HEK293 (cell line): ENCODE measurements at regions not wholly inside any gene's neighbourhood (a gene's known extent, or its start where the extent isn't known, plus 50 kb on each side); places are given as distances from the start of the nearest gene placed in this dataset.

Experiments used
- CTCF ChIA-PET: fragments of 350-600 bp; formaldehyde crosslinking; extraction: SDS; loops from one replicate; lab custom pipeline; 2021; ENCODE audit warnings: antibody characterized with exemption; lab: Yijun Ruan, JAX
- POLR2A ChIA-PET: fragments of 300-600 bp; formaldehyde crosslinking; extraction: SDS; loops from one replicate; lab custom pipeline; 2020; ENCODE audit warnings: antibody characterized with exemption, inconsistent platforms; lab: Yijun Ruan, JAX
- H3K27ac ChIP-seq: fragments of 200-500 bp; sonication (Bioruptor generic); 2 replicates; pipeline ENCODE4 v1.5.1; 2014; ENCODE audit warnings: low read depth, low read length, control low read depth, inconsistent platforms; ENCODE audit errors: extremely low read depth
- H3K36me3 ChIP-seq, 2 experiments: fragments of 200-500 bp in 1 of 2; sonication (Bioruptor generic) in 1 of 2; 1 replicate in 1 of 2; 2 replicates in 1 of 2; pipeline ENCODE4 v1.5.1; 2014 to 2017; ENCODE audit warnings: inconsistent platforms in 2 of 2, low read length in 2 of 2; ENCODE audit not compliant: control insufficient read depth in 2 of 2, insufficient read depth in 1 of 2
- H3K4me1 ChIP-seq: fragments of 200-500 bp; sonication (Bioruptor generic); 2 replicates; pipeline ENCODE4 v1.5.1; 2014; ENCODE audit warnings: mild to moderate bottlenecking, low read length, inconsistent platforms; ENCODE audit not compliant: control insufficient read depth, insufficient read depth
- H3K4me3 ChIP-seq: 2 replicates; pipeline ENCODE4 v1.5.1; 2011; ENCODE audit warnings: low read depth, mild to moderate bottlenecking, control low read depth, low read length, moderate library complexity
- H3K9me3 ChIP-seq: fragments of 200-500 bp; sonication (Bioruptor generic); 2 replicates; pipeline ENCODE4 v1.5.1; 2014; ENCODE audit warnings: low read depth, low read length, inconsistent platforms; ENCODE audit not compliant: control insufficient read depth, insufficient read depth
- OVOL3 ChIP-seq: fragments of 450-650 bp; formaldehyde crosslinking; IDR thresholded peaks from 2 replicates; pipeline ENCODE4 v1.5.1; 2016; ENCODE audit warnings: missing biosample characterization, missing genetic modification characterization
- PRDM4 ChIP-seq: fragments of 450-650 bp; formaldehyde crosslinking; IDR thresholded peaks from 2 replicates; pipeline ENCODE4 v1.5.1; 2017; ENCODE audit warnings: missing biosample characterization, missing genetic modification characterization
- SETDB1 ChIP-seq: IDR thresholded peaks from one replicate; pipeline ENCODE4 v1.6.1; 2017; ENCODE audit warnings: mild to moderate bottlenecking, low read length, moderate library complexity, mixed read lengths; ENCODE audit not compliant: insufficient read length
- ZEB2 ChIP-seq: fragments of 450-650 bp; formaldehyde crosslinking; IDR thresholded peaks from 2 replicates; pipeline ENCODE4 v1.5.1; 2016; ENCODE audit warnings: missing biosample characterization, missing genetic modification characterization
- ZFP37 ChIP-seq: fragments of 450-650 bp; formaldehyde crosslinking; IDR thresholded peaks from 2 replicates; pipeline ENCODE4 v1.5.1; 2016; ENCODE audit warnings: missing biosample characterization, missing genetic modification characterization
- ZFP41 ChIP-seq: fragments of 450-650 bp; formaldehyde crosslinking; IDR thresholded peaks from 2 replicates; pipeline ENCODE4 v1.5.1; 2016; ENCODE audit warnings: missing biosample characterization, missing genetic modification characterization, borderline replicate concordance
- ZNF10 ChIP-seq: fragments of 450-650 bp; formaldehyde crosslinking; IDR thresholded peaks from 2 replicates; pipeline ENCODE4 v1.5.1; 2017; ENCODE audit warnings: missing biosample characterization, missing genetic modification characterization
- ZNF155 ChIP-seq: fragments of 450-650 bp; formaldehyde crosslinking; IDR thresholded peaks from 2 replicates; pipeline ENCODE4 v1.5.1; 2016; ENCODE audit warnings: missing biosample characterization, missing genetic modification characterization
- ZNF174 ChIP-seq: fragments of 450-650 bp; formaldehyde crosslinking; IDR thresholded peaks from 2 replicates; pipeline ENCODE4 v1.5.0; 2017; ENCODE audit warnings: missing biosample characterization, mild to moderate bottlenecking, missing genetic modification characterization
- ZNF221 ChIP-seq: fragments of 450-650 bp; formaldehyde crosslinking; IDR thresholded peaks from 2 replicates; pipeline ENCODE4 v1.5.1; 2017; ENCODE audit warnings: missing biosample characterization, missing genetic modification characterization, borderline replicate concordance
- ZNF223 ChIP-seq: fragments of 450-650 bp; formaldehyde crosslinking; IDR thresholded peaks from 2 replicates; pipeline ENCODE4 v1.5.1; 2016; ENCODE audit warnings: missing biosample characterization, missing genetic modification characterization
- ZNF311 ChIP-seq: fragments of 450-650 bp; formaldehyde crosslinking; IDR thresholded peaks from 2 replicates; pipeline ENCODE4 v1.5.1; 2017; ENCODE audit warnings: missing biosample characterization, missing genetic modification characterization, borderline replicate concordance
- ZNF341 ChIP-seq: fragments of 450-650 bp; formaldehyde crosslinking; IDR thresholded peaks from 2 replicates; pipeline ENCODE4; 2016; ENCODE audit warnings: low read depth, missing biosample characterization, missing genetic modification characterization
- ZNF366 ChIP-seq: fragments of 450-650 bp; formaldehyde crosslinking; conservative IDR thresholded peaks from 2 replicates; pipeline ENCODE4 v1.5.1; 2016; ENCODE audit warnings: missing biosample characterization, missing genetic modification characterization
- ZNF391 ChIP-seq: fragments of 450-650 bp; formaldehyde crosslinking; IDR thresholded peaks from 2 replicates; pipeline ENCODE4 v1.5.1; 2016; ENCODE audit warnings: low read depth, missing biosample characterization, missing genetic modification characterization, borderline replicate concordance
- ZNF404 ChIP-seq: fragments of 450-650 bp; formaldehyde crosslinking; IDR thresholded peaks from 2 replicates; pipeline ENCODE4 v1.5.1; 2017; ENCODE audit warnings: missing biosample characterization, missing genetic modification characterization
- ZNF510 ChIP-seq: fragments of 450-650 bp; formaldehyde crosslinking; IDR thresholded peaks from 2 replicates; pipeline ENCODE4 v1.5.1; 2018; ENCODE audit warnings: mild to moderate bottlenecking, missing genetic modification characterization, missing biosample characterization; ENCODE audit not compliant: insufficient replicate concordance
- ZNF610 ChIP-seq: fragments of 450-650 bp; formaldehyde crosslinking; IDR thresholded peaks from 2 replicates; pipeline ENCODE4 v1.5.1; 2016; ENCODE audit warnings: missing biosample characterization, missing genetic modification characterization, borderline replicate concordance
- ZNF777 ChIP-seq: fragments of 450-650 bp; formaldehyde crosslinking; IDR thresholded peaks from 2 replicates; pipeline ENCODE4 v1.5.1; 2017; ENCODE audit warnings: missing biosample characterization, missing genetic modification characterization, borderline replicate concordance
- ZSCAN18 ChIP-seq: fragments of 450-650 bp; formaldehyde crosslinking; IDR thresholded peaks from 2 replicates; pipeline ENCODE4 v1.5.1; 2016; ENCODE audit warnings: missing biosample characterization, missing genetic modification characterization
- ZSCAN4 ChIP-seq: fragments of 450-650 bp; formaldehyde crosslinking; IDR thresholded peaks from 2 replicates; pipeline ENCODE4 v1.5.1; 2017; ENCODE audit warnings: missing biosample characterization, missing genetic modification characterization

GRCh38 chr10:35706959-35707358, 64.9 kb upstream of the FZD8 start:
- H3K36me3 ChIP-seq = no peaks in the 10 kb centered on the region
- H3K9me3 ChIP-seq = no peaks in the 10 kb centered on the region
- POLR2A ChIA-PET = no interaction called here
- CTCF ChIA-PET = no interaction called here
- no peak overlapping the region for H3K4me3 ChIP-seq
- no peaks in the 10 kb centered on the region; the same call in 1 of the 2 replicates for H3K4me1 ChIP-seq
- H3K27ac ChIP-seq = no peak overlapping the region
- TF ChIP-seq ZNF174 (tag by site-specific recombination) (no peak), ZNF610 (no peak), SETDB1 (peak; percentile 14)

GRCh38 chr10:35705671-35706070, 63.6 kb upstream of the FZD8 start:
- Histone ChIP-seq H3K27ac (no peak overlapping the region), H3K4me3 (no peak overlapping the region), H3K9me3 (no peaks in the 10 kb centered on the region), H3K4me1 (no peaks in the 10 kb centered on the region), H3K36me3 (no peaks in the 10 kb centered on the region)
- ChIA-PET CTCF (no interaction called here), POLR2A (no interaction called here)
- TF ChIP-seq ZNF391 (tag by site-specific recombination) (no peak), ZNF510 (tag by site-specific recombination) (no peak), OVOL3 (no peak), ZNF221 (tag by site-specific recombination) (no peak), ZFP37 (tag by site-specific recombination) (no peak), ZNF404 (tag by site-specific recombination) (no peak), ZEB2 (no peak), ZNF777 (tag by site-specific recombination) (no peak), ZNF223 (no peak), ZNF341 (tag by site-specific recombination) (no peak), PRDM4 (tag by site-specific recombination) (no peak), ZNF366 (tag by site-specific recombination) (no peak), ZNF155 (tag by site-specific recombination) (no peak), ZNF311 (tag by site-specific recombination) (no peak), ZFP41 (tag by site-specific recombination) (no peak), ZSCAN4 (no peak), ZSCAN18 (no peak), ZNF10 (tag by site-specific recombination) (no peak)
